Breast epithelium (tissue), 3 donors: ENCODE measurements at regions not wholly inside any gene's neighbourhood (a gene's known extent, or its start where the extent isn't known, plus 50 kb on each side); places are given as distances from the start of the nearest gene placed in this dataset.

Experiments used
- POLR2A ChIP-seq: fragments of 450-650 bp; IDR thresholded peaks from one replicate; pipeline ENCODE4 v1.6.1; 2016; ENCODE audit warnings: antibody characterized with exemption, mild to moderate bottlenecking, moderate library complexity
- POLR2AphosphoS5 ChIP-seq, 3 donors: sonication (generic); formaldehyde crosslinking; IDR thresholded peaks; one replicate each; pipeline ENCODE4 v1.6.1; 2017; ENCODE audit warnings: antibody characterized with exemption in 3 of 3
- TF ChIP-seq, protein P1 (sequence below), 3 donors: fragments of 450-650 bp; IDR thresholded peaks; one replicate each; pipeline ENCODE4 v1.5.1; 2016 to 2017; ENCODE audit warnings: antibody characterized with exemption in 3 of 3, mild to moderate bottlenecking in 3 of 3, moderate library complexity in 3 of 3

DNA sequence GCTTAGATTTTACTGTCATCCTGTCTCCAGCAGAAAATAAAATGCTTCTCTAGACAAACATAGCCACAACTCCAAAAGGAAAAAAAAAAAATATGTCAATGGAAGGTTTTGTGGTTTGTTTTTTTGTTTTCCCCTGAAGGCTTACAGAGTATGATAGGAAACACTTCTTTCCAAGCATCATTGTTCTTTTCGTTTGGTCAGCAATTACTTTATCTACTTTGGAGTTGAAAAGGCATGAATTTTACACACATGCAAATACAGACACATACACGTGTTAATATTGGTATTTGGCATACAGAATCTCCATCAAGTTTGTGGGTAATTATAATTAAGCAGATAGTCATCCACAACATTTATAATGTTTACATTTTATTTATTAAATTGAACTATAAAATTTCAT is 496.9 kb upstream of the MBL2 start:
- TF ChIP-seq POLR2AphosphoS5 (IDR thresholded peaks at IDR 0.05) (no peak), POLR2A (no peak)
- TF ChIP-seq, protein P1, sequence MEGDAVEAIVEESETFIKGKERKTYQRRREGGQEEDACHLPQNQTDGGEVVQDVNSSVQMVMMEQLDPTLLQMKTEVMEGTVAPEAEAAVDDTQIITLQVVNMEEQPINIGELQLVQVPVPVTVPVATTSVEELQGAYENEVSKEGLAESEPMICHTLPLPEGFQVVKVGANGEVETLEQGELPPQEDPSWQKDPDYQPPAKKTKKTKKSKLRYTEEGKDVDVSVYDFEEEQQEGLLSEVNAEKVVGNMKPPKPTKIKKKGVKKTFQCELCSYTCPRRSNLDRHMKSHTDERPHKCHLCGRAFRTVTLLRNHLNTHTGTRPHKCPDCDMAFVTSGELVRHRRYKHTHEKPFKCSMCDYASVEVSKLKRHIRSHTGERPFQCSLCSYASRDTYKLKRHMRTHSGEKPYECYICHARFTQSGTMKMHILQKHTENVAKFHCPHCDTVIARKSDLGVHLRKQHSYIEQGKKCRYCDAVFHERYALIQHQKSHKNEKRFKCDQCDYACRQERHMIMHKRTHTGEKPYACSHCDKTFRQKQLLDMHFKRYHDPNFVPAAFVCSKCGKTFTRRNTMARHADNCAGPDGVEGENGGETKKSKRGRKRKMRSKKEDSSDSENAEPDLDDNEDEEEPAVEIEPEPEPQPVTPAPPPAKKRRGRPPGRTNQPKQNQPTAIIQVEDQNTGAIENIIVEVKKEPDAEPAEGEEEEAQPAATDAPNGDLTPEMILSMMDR (IDR thresholded peaks at IDR 0.05): no peak
